Caco-2 (cell line): ENCODE measurements at regions not wholly inside any gene's neighbourhood (a gene's known extent, or its start where the extent isn't known, plus 50 kb on each side); places are given as distances from the start of the nearest gene placed in this dataset.

Experiments used
- BruUV-seq: library from RNA; stranded (reverse); fragments of 400-500 nt; replicated peaks from 2 replicates; lab custom pipeline; 2021; lab: Mats Ljungman, UMichigan
- CTCF ChIA-PET: fragments of 300-600 bp; sonication (Branson Sonifier 250); formaldehyde crosslinking; loops from one replicate; lab custom pipeline; 2022; ENCODE audit warnings: antibody characterized with exemption; lab: Charles Lee
- POLR2A ChIA-PET: fragments of 300-600 bp; sonication (Branson Sonifier 250); formaldehyde crosslinking; loops from one replicate; lab custom pipeline; 2022; ENCODE audit warnings: antibody characterized with exemption; lab: Charles Lee
- DNase-seq, 2 experiments: peaks; one replicate each; pipeline versions ENCODE4 v3.0.0 to v3.0.0-alpha.2; 2020 to 2022
- H3K27me3 ChIP-seq: replicated peaks from 2 replicates; pipeline ENCODE4 v1.6.0; 2011; ENCODE audit warnings: low read length; ENCODE audit not compliant: control insufficient read depth, insufficient read depth
- H3K36me3 ChIP-seq: 2 replicates; pipeline ENCODE4 v1.5.1; 2011; ENCODE audit warnings: low read length; ENCODE audit not compliant: control insufficient read depth, insufficient read depth
- H3K4me1 ChIP-seq: fragments of 250-450 bp; sonication (Bioruptor Pico); 2 replicates; pipeline ENCODE4 v1.5.1; 2020; ENCODE audit warnings: mild to moderate bottlenecking
- H3K4me3 ChIP-seq: 2 replicates; pipeline ENCODE4 v1.5.1; 2011; ENCODE audit warnings: low read depth, mild to moderate bottlenecking, control low read depth, low read length
- H3K9me3 ChIP-seq: fragments of 250-450 bp; sonication (Bioruptor Pico); 2 replicates; pipeline ENCODE4 v1.5.1; 2020; ENCODE audit warnings: mild to moderate bottlenecking, moderate library complexity
- H3K27ac Mint-ChIP-seq: one replicate; pipeline ENCODE4 v1.8.0; 2022; ENCODE audit warnings: mixed read lengths; ENCODE audit not compliant: unreplicated experiment
- H3K27me3 Mint-ChIP-seq: one replicate; pipeline ENCODE4 v1.8.0; 2022; ENCODE audit warnings: mixed read lengths; ENCODE audit not compliant: insufficient read depth, unreplicated experiment
- H3K36me3 Mint-ChIP-seq: one replicate; pipeline ENCODE4 v1.8.0; 2022; ENCODE audit warnings: mild to moderate bottlenecking, mixed read lengths; ENCODE audit not compliant: insufficient read depth, unreplicated experiment
- H3K4me1 Mint-ChIP-seq: one replicate; pipeline ENCODE4 v1.8.0; 2022; ENCODE audit warnings: low read depth, mixed read lengths; ENCODE audit not compliant: unreplicated experiment
- H3K4me3 Mint-ChIP-seq: one replicate; pipeline ENCODE4 v1.8.0; 2022; ENCODE audit warnings: mild to moderate bottlenecking, moderate library complexity, mixed read lengths; ENCODE audit not compliant: unreplicated experiment
- H3K9me3 Mint-ChIP-seq: one replicate; pipeline ENCODE4 v1.8.0; 2022; ENCODE audit warnings: mixed read lengths; ENCODE audit not compliant: unreplicated experiment
- CTCF ChIP-seq, 2 experiments: fragments of 200-600 bp in 1 of 2; IDR thresholded peaks; 1 replicate in 1 of 2; 2 replicates in 1 of 2; pipeline versions ENCODE4 v1.5.1 to v1.8.0; 2011 to 2022; ENCODE audit warnings: antibody characterized with exemption in 1 of 2, control low read depth in 1 of 2, inconsistent platforms in 1 of 2, low read depth in 1 of 2, low read length in 1 of 2, mild to moderate bottlenecking in 1 of 2, moderate library complexity in 1 of 2; ENCODE audit not compliant: insufficient read depth in 1 of 2, severe bottlenecking in 1 of 2, unreplicated experiment in 1 of 2
- intact Hi-C: fragments of 100-400 bp; cut with micrococcal nuclease; formaldehyde crosslinking; loops from one replicate; pipeline ENCODE4 v1.10.0; 2022; ENCODE audit not compliant: unreplicated experiment

GRCh38 chr2:64808754-64809153 lies 155.0 kb upstream of the SERTAD2 start:
- Mint-ChIP-seq H3K27ac (no peak overlapping the region), H3K4me1 (no peaks in the 10 kb centered on the region), H3K36me3 (peaks cover 4% of the 10 kb centered on the region), H3K4me3 (no peak overlapping the region), H3K9me3 (no peaks in the 10 kb centered on the region), H3K27me3 (no peaks in the 10 kb centered on the region)
- no peaks in the 10 kb centered on the region for H3K9me3 ChIP-seq
- DNase-seq = no peak
- no peaks in the 10 kb centered on the region for H3K27me3 ChIP-seq
- no TSS peak for BruUV-seq
- H3K36me3 ChIP-seq = no peaks in the 10 kb centered on the region
- ChIA-PET POLR2A (no interaction called here), CTCF (no interaction called here)
- no peak for TF ChIP-seq CTCF (IDR thresholded peaks at IDR 0.05; ENCODE audit: insufficient read depth in 1 of 2, low read depth in 1 of 2, low read length in 1 of 2, severe bottlenecking in 1 of 2, unreplicated experiment in 1 of 2)
- H3K4me1 ChIP-seq = no peaks in the 10 kb centered on the region
- H3K4me3 ChIP-seq = no peak overlapping the region
- intact Hi-C loops = no loop called here

DNA sequence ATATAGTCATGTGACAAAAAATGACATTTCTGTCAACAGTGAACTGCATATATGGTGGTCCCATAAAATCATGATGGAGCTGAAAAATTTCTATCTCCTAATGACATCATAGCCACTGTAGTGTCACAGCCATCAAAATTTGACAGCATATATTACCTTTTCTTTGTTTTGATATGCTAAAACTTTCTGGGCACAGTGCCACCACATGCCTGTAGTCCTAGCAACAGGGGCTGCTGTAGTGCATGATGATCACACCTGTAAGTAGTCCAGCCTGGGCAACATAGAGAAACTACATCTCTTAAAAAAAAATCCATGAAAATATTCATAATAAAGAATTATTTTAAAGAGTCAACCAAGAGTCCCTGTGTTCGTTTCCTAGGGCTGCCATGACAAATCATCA lies 155.5 kb upstream of the SERTAD2 start:
- TF ChIP-seq CTCF (IDR thresholded peaks at IDR 0.05; ENCODE audit: insufficient read depth in 1 of 2, low read depth in 1 of 2, low read length in 1 of 2, severe bottlenecking in 1 of 2, unreplicated experiment in 1 of 2) = no peak
- DNase-seq = no peak

GRCh38 chr2:64812285-64812684 lies 158.6 kb upstream of the SERTAD2 start:
- no peaks in the 10 kb centered on the region for H3K27me3 ChIP-seq
- no peak for DNase-seq
- no TSS peak for BruUV-seq
- no peaks in the 10 kb centered on the region for H3K36me3 ChIP-seq
- ChIA-PET CTCF (no interaction called here), POLR2A (no interaction called here)
- Mint-ChIP-seq H3K27ac (no peak overlapping the region), H3K36me3 (no peaks in the 10 kb centered on the region), H3K9me3 (no peaks in the 10 kb centered on the region), H3K27me3 (no peaks in the 10 kb centered on the region), H3K4me1 (no peaks in the 10 kb centered on the region), H3K4me3 (no peak overlapping the region)
- H3K4me3 ChIP-seq = no peak overlapping the region
- no peaks in the 10 kb centered on the region for H3K9me3 ChIP-seq
- intact Hi-C loops = no loop called here
- peaks cover 6% of the 10 kb centered on the region; the same call in 1 of the 2 replicates for H3K4me1 ChIP-seq
- TF ChIP-seq CTCF (IDR thresholded peaks at IDR 0.05; ENCODE audit: insufficient read depth in 1 of 2, low read depth in 1 of 2, low read length in 1 of 2, severe bottlenecking in 1 of 2, unreplicated experiment in 1 of 2) = no peak

More for the DNA sequence above, 155.5 kb upstream of the SERTAD2 start:
- no peaks in the 10 kb centered on the region for H3K9me3 ChIP-seq
- H3K9me3 Mint-ChIP-seq = no peaks in the 10 kb centered on the region
- peaks cover 4% of the 10 kb centered on the region for H3K36me3 Mint-ChIP-seq
- H3K4me1 Mint-ChIP-seq = no peaks in the 10 kb centered on the region
- BruUV-seq = no TSS peak
- H3K4me3 Mint-ChIP-seq = no peak overlapping the region
- ChIA-PET CTCF (no interaction called here), POLR2A (no interaction called here)
- H3K27me3 Mint-ChIP-seq = no peaks in the 10 kb centered on the region
- intact Hi-C loops = no loop called here
- H3K4me3 ChIP-seq = no peak overlapping the region
- H3K27me3 ChIP-seq = no peaks in the 10 kb centered on the region
- H3K27ac Mint-ChIP-seq = no peak overlapping the region
- H3K36me3 ChIP-seq = no peaks in the 10 kb centered on the region
- H3K4me1 ChIP-seq = no peaks in the 10 kb centered on the region
